ENCODE measurements at regions not wholly inside any gene's neighbourhood (a gene's known extent, or its start where the extent isn't known, plus 50 kb on each side); places are given as distances from the start of the nearest gene placed in this dataset.

GRCh38 chr3:161821591-161821990, 325.0 kb downstream of the OTOL1 start:
- peak; percentile 14 for DNase-seq

- no peak for DNase-seq
Measured at GRCh38 chr3:161822291-161822690, 325.7 kb downstream of the OTOL1 start.

- no peak for DNase-seq
Measured at GRCh38 chr3:161823910-161824309, 327.3 kb downstream of the OTOL1 start.

GRCh38 chr3:161838021-161838420, 341.4 kb downstream of the OTOL1 start:
- peak; percentile 4 for DNase-seq

GRCh38 chr3:161848376-161848775, 351.8 kb downstream of the OTOL1 start:
- no peak for DNase-seq

GRCh38 chr3:161851941-161852566, 355.4 kb downstream of the OTOL1 start:
- DNase-seq: peak; percentile 70

- no peak for DNase-seq
Measured at GRCh38 chr3:161852744-161853143, 356.1 kb downstream of the OTOL1 start.

GRCh38 chr3:161854232-161854771, 357.7 kb downstream of the OTOL1 start:
- peak; percentile 96 for DNase-seq

- no peak for DNase-seq
Measured at GRCh38 chr3:161859057-161859456, 362.4 kb downstream of the OTOL1 start.

GRCh38 chr3:161859865-161860450, 363.4 kb downstream of the OTOL1 start:
- no peak for DNase-seq

- no peak for DNase-seq
Measured at GRCh38 chr3:161863775-161864174, 367.2 kb downstream of the OTOL1 start.

GRCh38 chr3:161866176-161866575, 369.6 kb downstream of the OTOL1 start:
- no peak for DNase-seq

- DNase-seq: no peak
Measured at GRCh38 chr3:161875483-161875882, 378.9 kb downstream of the OTOL1 start.

GRCh38 chr3:161879470-161879869, 382.9 kb downstream of the OTOL1 start:
- no peak for DNase-seq

GRCh38 chr3:161884830-161885229, 388.2 kb downstream of the OTOL1 start:
- DNase-seq: no peak

- peak; percentile 41 for DNase-seq
Measured at GRCh38 chr3:161890147-161890625, 393.6 kb downstream of the OTOL1 start.

- no peak for DNase-seq
Measured at GRCh38 chr3:161893972-161894371, 397.4 kb downstream of the OTOL1 start.

- DNase-seq: no peak
Measured at GRCh38 chr3:161894657-161895056, 398.0 kb downstream of the OTOL1 start.

- no peak for DNase-seq
Measured at GRCh38 chr3:161905520-161906132, 409.0 kb downstream of the OTOL1 start.

GRCh38 chr3:161913786-161914389, 417.3 kb downstream of the OTOL1 start:
- DNase-seq: peak; percentile 25

GRCh38 chr3:161914703-161915417, 418.3 kb downstream of the OTOL1 start:
- peak; percentile 9 for DNase-seq

GRCh38 chr3:161915418-161915750, 418.8 kb downstream of the OTOL1 start:
- DNase-seq: no peak

- DNase-seq: no peak
Measured at GRCh38 chr3:161920196-161920595, 423.6 kb downstream of the OTOL1 start.
